Fibroblast of the conjunctiva (primary cell): ENCODE measurements at regions not wholly inside any gene's neighbourhood (a gene's known extent, or its start where the extent isn't known, plus 50 kb on each side); places are given as distances from the start of the nearest gene placed in this dataset.

ENCODE experiments used
- DNase-seq: peaks from one replicate; pipeline ENCODE4 v3.0.0-alpha.2; 2010; ENCODE audit warnings: low read depth

GRCh38 chr5:67681703-67682102 lies 485.1 kb upstream of the CD180 start:
- DNase-seq = no peak

- peak; percentile 74 for DNase-seq
Measured at GRCh38 chr5:67680099-67680498, 483.5 kb upstream of the CD180 start.

- no peak for DNase-seq
Measured at GRCh38 chr5:67679184-67679841, 482.7 kb upstream of the CD180 start.

GRCh38 chr5:67678594-67678993 lies 482.0 kb upstream of the CD180 start:
- no peak for DNase-seq

- DNase-seq = no peak
Measured at GRCh38 chr5:67677422-67677970, 480.9 kb upstream of the CD180 start.

- no peak for DNase-seq
Measured at GRCh38 chr5:67676863-67677262, 480.3 kb upstream of the CD180 start.

- no peak for DNase-seq
Measured at GRCh38 chr5:67674159-67674655, 477.6 kb upstream of the CD180 start.

- no peak for DNase-seq
Measured at GRCh38 chr5:67673618-67674017, 477.0 kb upstream of the CD180 start.

GRCh38 chr5:67673180-67673579 lies 476.6 kb upstream of the CD180 start:
- no peak for DNase-seq

- DNase-seq = no peak
Measured at GRCh38 chr5:67672636-67673035, 476.0 kb upstream of the CD180 start.

- DNase-seq = no peak
Measured at GRCh38 chr5:67669916-67670315, 473.3 kb upstream of the CD180 start.

GRCh38 chr5:67660149-67660548 lies 463.6 kb upstream of the CD180 start:
- no peak for DNase-seq

GRCh38 chr5:67659288-67659687 lies 462.7 kb upstream of the CD180 start:
- no peak for DNase-seq

- no peak for DNase-seq
Measured at GRCh38 chr5:67657055-67657454, 460.5 kb upstream of the CD180 start.

- DNase-seq = no peak
Measured at GRCh38 chr5:67652201-67652600, 455.6 kb upstream of the CD180 start.

- no peak for DNase-seq
Measured at GRCh38 chr5:67651180-67651579, 454.6 kb upstream of the CD180 start.

GRCh38 chr5:67648201-67648671 lies 451.6 kb upstream of the CD180 start:
- DNase-seq = peak; percentile 100

- DNase-seq = no peak
Measured at GRCh38 chr5:67647772-67648171, 451.2 kb upstream of the CD180 start.

- no peak for DNase-seq
Measured at GRCh38 chr5:67644221-67644920, 447.8 kb upstream of the CD180 start.

- DNase-seq = no peak
Measured at GRCh38 chr5:67643536-67643935, 446.9 kb upstream of the CD180 start.

- no peak for DNase-seq
Measured at GRCh38 chr5:67639976-67640375, 443.4 kb upstream of the CD180 start.

GRCh38 chr5:67639313-67639712 lies 442.7 kb upstream of the CD180 start:
- DNase-seq = no peak

GRCh38 chr5:67636850-67637524 lies 440.4 kb upstream of the CD180 start:
- no peak for DNase-seq
